DOHH2 (cell line): ENCODE measurements at regions not wholly inside any gene's neighbourhood (a gene's known extent, or its start where the extent isn't known, plus 50 kb on each side); places are given as distances from the start of the nearest gene placed in this dataset.

Experiments used
- H3F3A ChIP-seq: fragments of 200-600 bp; sonication (generic), shearing (Covaris generic); 2 replicates; pipeline ENCODE4 v1.6.0; 2016; ENCODE audit warnings: antibody characterized with exemption, mild to moderate bottlenecking; ENCODE audit not compliant: control insufficient read depth, insufficient read depth
- H3K27ac ChIP-seq: fragments of 200-600 bp; sonication (generic); 2 replicates; pipeline ENCODE4 v1.5.1; 2014; ENCODE audit warnings: low read depth, mild to moderate bottlenecking, low read length, moderate library complexity
- H3K27me3 ChIP-seq: fragments of 200-600 bp; sonication (generic); 2 replicates; pipeline ENCODE4 v1.6.1; 2014; ENCODE audit warnings: mild to moderate bottlenecking, low read length, mixed read lengths; ENCODE audit not compliant: control insufficient read depth
- H3K36me3 ChIP-seq: fragments of 200-600 bp; sonication (generic); 2 replicates; pipeline ENCODE4 v1.6.1; 2014; ENCODE audit warnings: mild to moderate bottlenecking, low read length, moderate library complexity, mixed read lengths; ENCODE audit not compliant: control insufficient read depth
- H3K4me1 ChIP-seq: fragments of 200-600 bp; sonication (generic); 2 replicates; pipeline ENCODE4 v1.6.1; 2014; ENCODE audit warnings: mild to moderate bottlenecking, low read length, mixed read lengths; ENCODE audit not compliant: control insufficient read depth
- H3K4me2 ChIP-seq: fragments of 200-600 bp; sonication (generic); 2 replicates; pipeline ENCODE4 v1.6.0; 2014; ENCODE audit warnings: mild to moderate bottlenecking, low read length, moderate library complexity
- H3K4me3 ChIP-seq: fragments of 200-600 bp; sonication (generic); 2 replicates; pipeline ENCODE4 v1.5.1; 2014; ENCODE audit warnings: mild to moderate bottlenecking, low read length, mixed read lengths
- H3K79me2 ChIP-seq: fragments of 200-600 bp; sonication (generic); 2 replicates; pipeline ENCODE4 v1.6.1; 2014; ENCODE audit warnings: mild to moderate bottlenecking, low read length, mixed read lengths; ENCODE audit not compliant: control insufficient read depth
- H3K9me2 ChIP-seq: fragments of 200-600 bp; sonication (generic); replicated peaks from 2 replicates; pipeline ENCODE4 v1.6.1; 2014; ENCODE audit warnings: mild to moderate bottlenecking, low read length, mixed read lengths; ENCODE audit not compliant: control insufficient read depth
- H3K9me3 ChIP-seq: fragments of 200-600 bp; sonication (generic); 2 replicates; pipeline ENCODE4 v1.6.1; 2014; ENCODE audit warnings: antibody characterized with exemption, low read length, mixed read lengths; ENCODE audit not compliant: control insufficient read depth, insufficient read depth
- H4K20me1 ChIP-seq: fragments of 200-600 bp; sonication (generic); 2 replicates; pipeline ENCODE4 v1.6.0; 2014; ENCODE audit warnings: low read depth, mild to moderate bottlenecking, antibody characterized with exemption, low read length, moderate library complexity; ENCODE audit not compliant: control insufficient read depth, insufficient read depth
- CTCF ChIP-seq: fragments of 200-600 bp; sonication (generic); IDR thresholded peaks from one replicate; pipeline ENCODE4 v1.5.1; 2014; ENCODE audit warnings: antibody characterized with exemption, mild to moderate bottlenecking, low read depth, low read length; ENCODE audit not compliant: poor library complexity, severe bottlenecking
- EZH2phosphoT487 ChIP-seq: fragments of 200-600 bp; sonication (generic); IDR thresholded peaks from 2 replicates; pipeline ENCODE4 v1.6.1; 2017; ENCODE audit warnings: borderline replicate concordance, mild to moderate bottlenecking, antibody characterized with exemption, low read length, moderate library complexity, mixed read lengths

GRCh38 chr19:28264556-28264955, 948.4 kb downstream of the UQCRFS1 start:
- Histone ChIP-seq H3K36me3 (no peaks in the 10 kb centered on the region), H3K4me1 (no peaks in the 10 kb centered on the region)
- no peak for TF ChIP-seq CTCF
- TF ChIP-seq EZH2phosphoT487 = no peak

GRCh38 chr19:28258829-28259228, 954.1 kb downstream of the UQCRFS1 start:
- Histone ChIP-seq H3K9me2 (no peaks in the 10 kb centered on the region), H3F3A (no peaks in the 10 kb centered on the region), H4K20me1 (no peaks in the 10 kb centered on the region), H3K27me3 (no peaks in the 10 kb centered on the region), H3K4me3 (no peak overlapping the region), H3K9me3 (no peaks in the 10 kb centered on the region), H3K79me2 (no peaks in the 10 kb centered on the region), H3K27ac (no peak overlapping the region), H3K36me3 (no peaks in the 10 kb centered on the region), H3K4me2 (no peak overlapping the region), H3K4me1 (no peaks in the 10 kb centered on the region)
- no peak for TF ChIP-seq CTCF
- no peak for TF ChIP-seq EZH2phosphoT487

More at GRCh38 chr19:28264556-28264955, 948.4 kb downstream of the UQCRFS1 start:
- Histone ChIP-seq H3K27ac (no peak overlapping the region), H3F3A (no peaks in the 10 kb centered on the region), H4K20me1 (no peaks in the 10 kb centered on the region), H3K79me2 (no peaks in the 10 kb centered on the region), H3K9me3 (no peaks in the 10 kb centered on the region), H3K27me3 (no peaks in the 10 kb centered on the region), H3K9me2 (no peaks in the 10 kb centered on the region), H3K4me3 (no peak overlapping the region), H3K4me2 (no peak overlapping the region)

GRCh38 chr19:28257396-28257795, 955.6 kb downstream of the UQCRFS1 start:
- Histone ChIP-seq H3K79me2 (no peaks in the 10 kb centered on the region), H3K27ac (no peak overlapping the region), H3F3A (no peaks in the 10 kb centered on the region), H3K9me3 (no peaks in the 10 kb centered on the region), H3K9me2 (no peaks in the 10 kb centered on the region), H3K4me3 (no peak overlapping the region), H3K4me2 (no peak overlapping the region), H3K4me1 (no peaks in the 10 kb centered on the region), H3K36me3 (no peaks in the 10 kb centered on the region), H4K20me1 (no peaks in the 10 kb centered on the region), H3K27me3 (no peaks in the 10 kb centered on the region)
- TF ChIP-seq EZH2phosphoT487 = no peak
- TF ChIP-seq CTCF = no peak
